Thymus (tissue), 11 donors: ENCODE measurements at regions not wholly inside any gene's neighbourhood (a gene's known extent, or its start where the extent isn't known, plus 50 kb on each side); places are given as distances from the start of the nearest gene placed in this dataset.

Experiments
- DNase-seq, 9 donors: peaks; one replicate each; pipeline ENCODE4 v3.0.0-alpha.2; 2013; ENCODE audit warnings: low spot score in 9 of 9, low read depth in 6 of 9, missing footprints in 1 of 9
- H3K27ac ChIP-seq, 2 donors: one replicate each; pipeline ENCODE4 v1.5.1; 2013; ENCODE audit warnings: control low read depth in 1 of 2, low read depth in 1 of 2, low read length in 1 of 2, mild to moderate bottlenecking in 1 of 2, moderate library complexity in 1 of 2
- H3K27me3 ChIP-seq, 2 donors: one replicate each; pipeline ENCODE4 v1.5.1; 2013; ENCODE audit warnings: low read length in 1 of 2; ENCODE audit not compliant: control insufficient read depth in 2 of 2, insufficient read depth in 1 of 2
- H3K36me3 ChIP-seq, 2 donors: one replicate each; pipeline ENCODE4 v1.5.1; 2013; ENCODE audit warnings: low read length in 1 of 2, mild to moderate bottlenecking in 1 of 2, moderate library complexity in 1 of 2; ENCODE audit not compliant: control insufficient read depth in 2 of 2, insufficient read depth in 2 of 2
- H3K4me1 ChIP-seq, 2 donors: one replicate each; pipeline ENCODE4 v1.5.1; 2013; ENCODE audit warnings: low read length in 2 of 2; ENCODE audit not compliant: control insufficient read depth in 2 of 2, insufficient read depth in 2 of 2
- H3K4me3 ChIP-seq, 2 donors: one replicate each; pipeline ENCODE4 v1.5.1; 2013; ENCODE audit warnings: low read length in 2 of 2, control low read depth in 1 of 2, mild to moderate bottlenecking in 1 of 2
- H3K9me3 ChIP-seq, 2 donors: one replicate each; pipeline ENCODE4 v1.5.1; 2013; ENCODE audit warnings: low read length in 1 of 2, mild to moderate bottlenecking in 1 of 2; ENCODE audit not compliant: control insufficient read depth in 2 of 2, insufficient read depth in 1 of 2
- WGBS: extraction: QIAGEN DNeasy Blood & Tissue Kit; methylation state at CpG from one replicate; pipeline ENCODE4 v1.1.7; 2013; 5-methylcytosine and 5-hydroxymethylcytosine counted together
- donor health status: healthy.

DNA sequence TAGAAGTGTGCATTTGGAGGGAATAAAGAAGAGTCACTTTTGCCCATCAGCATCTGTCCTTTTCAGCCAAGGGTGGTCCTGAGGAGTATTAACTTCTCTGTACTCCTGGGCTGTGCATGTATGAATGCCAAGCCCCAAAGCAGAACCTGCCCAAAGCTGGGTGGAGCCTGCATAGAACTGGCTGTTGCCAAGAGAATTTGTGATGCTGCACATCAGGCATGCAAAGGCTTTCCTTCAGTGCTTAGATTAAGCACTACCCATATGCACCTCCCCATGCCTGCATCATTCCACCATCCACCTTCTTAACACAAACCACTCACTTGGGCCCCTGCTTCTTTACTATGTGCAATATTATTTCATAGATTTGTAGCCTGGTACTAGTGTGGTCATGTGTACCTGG lies 493.8 kb downstream of the KIF4B start:
- Histone ChIP-seq H3K36me3 (no peaks in the 10 kb centered on the region), H3K27me3 (no peaks in the 10 kb centered on the region), H3K4me3 (no peak overlapping the region), H3K9me3 (no peaks in the 10 kb centered on the region), H3K27ac (no peak overlapping the region), H3K4me1 (no peaks in the 10 kb centered on the region)
- no peak for DNase-seq

DNA sequence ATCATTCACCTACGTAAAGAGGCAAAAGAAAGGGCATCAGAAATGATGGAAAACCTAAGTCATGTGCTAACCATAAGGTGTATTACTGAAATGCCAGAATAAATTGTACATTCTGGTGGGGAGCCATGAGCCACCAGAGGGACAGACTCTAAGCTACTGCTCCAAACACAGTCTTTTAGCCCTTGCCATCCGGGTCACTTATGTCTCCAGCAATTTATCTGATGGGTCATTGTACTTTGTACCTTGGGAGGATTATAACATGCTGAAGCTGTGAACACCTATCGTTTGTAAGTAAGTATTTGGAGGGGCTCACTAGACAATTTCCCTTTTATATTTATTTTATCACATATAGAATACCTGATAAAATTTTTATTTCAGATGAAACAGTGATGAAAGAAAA lies 495.1 kb downstream of the KIF4B start:
- Histone ChIP-seq H3K4me1 (no peaks in the 10 kb centered on the region), H3K27ac (no peak overlapping the region), H3K9me3 (no peaks in the 10 kb centered on the region), H3K27me3 (no peaks in the 10 kb centered on the region), H3K36me3 (no peaks in the 10 kb centered on the region), H3K4me3 (no peak overlapping the region)
- WGBS: 94% methylated on average over 3 of the region's 3 CpGs
- DNase-seq: no peak

- Histone ChIP-seq H3K9me3 (no peaks in the 10 kb centered on the region), H3K36me3 (no peaks in the 10 kb centered on the region), H3K4me3 (no peak overlapping the region), H3K27ac (no peak overlapping the region), H3K4me1 (no peaks in the 10 kb centered on the region), H3K27me3 (no peaks in the 10 kb centered on the region)
- 87% methylated on average over 1 of the region's 1 CpG for WGBS
- DNase-seq: no peak
These were observed 498.8 kb downstream of the KIF4B start for GRCh38 chr5:155512329-155512728.

DNA sequence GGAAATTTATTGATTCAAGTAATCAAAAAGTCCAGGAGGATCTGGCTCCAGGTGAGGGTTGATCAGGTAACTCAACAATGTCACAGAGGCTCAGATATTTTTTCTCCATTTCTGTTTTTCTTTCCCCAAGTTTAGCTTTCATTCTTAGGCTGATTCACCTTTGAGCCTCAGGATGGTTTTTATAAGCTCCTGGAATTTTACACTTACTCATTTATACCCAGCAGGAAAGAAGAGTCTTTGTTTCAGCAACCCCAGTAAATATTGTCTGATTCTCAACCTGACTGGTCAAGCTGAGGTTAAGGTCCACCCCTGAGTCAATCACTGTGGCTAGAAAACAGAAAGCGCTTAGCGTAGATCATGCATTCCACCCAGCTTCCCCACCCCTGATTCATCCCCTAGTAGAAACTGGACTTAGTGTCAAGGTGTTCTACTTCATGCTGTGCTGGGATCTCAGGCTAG lies 500.6 kb downstream of the KIF4B start:
- no peak for DNase-seq
- 98% methylated on average over 2 of the region's 2 CpGs for WGBS
- no peak overlapping the region for H3K4me3 ChIP-seq
- no peaks in the 10 kb centered on the region for H3K9me3 ChIP-seq
- no peak overlapping the region for H3K27ac ChIP-seq
- no peaks in the 10 kb centered on the region for H3K4me1 ChIP-seq
- no peaks in the 10 kb centered on the region for H3K27me3 ChIP-seq
- H3K36me3 ChIP-seq: no peaks in the 10 kb centered on the region

DNA sequence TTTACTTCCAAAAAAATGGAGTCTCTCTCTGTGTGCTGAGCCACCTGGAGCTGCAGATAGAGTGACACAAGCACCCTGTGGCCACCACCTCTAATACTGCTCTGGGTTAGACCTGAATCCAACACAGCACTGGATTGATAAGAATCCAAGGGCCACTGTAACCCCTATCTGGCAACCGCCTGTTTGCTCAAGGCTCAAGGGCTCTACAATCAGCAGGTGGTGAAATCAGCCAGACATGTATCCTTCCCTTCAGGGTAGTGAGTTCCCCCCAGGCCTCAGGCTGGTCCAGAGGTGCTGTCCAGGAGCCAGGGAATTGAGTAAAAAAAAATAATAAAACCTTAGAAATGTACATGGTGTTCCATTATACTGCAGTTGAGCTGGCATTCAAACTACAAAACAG lies 509.0 kb downstream of the KIF4B start:
- Histone ChIP-seq H3K36me3 (no peaks in the 10 kb centered on the region), H3K27ac (no peak overlapping the region), H3K4me1 (no peaks in the 10 kb centered on the region), H3K27me3 (no peaks in the 10 kb centered on the region), H3K4me3 (no peak overlapping the region), H3K9me3 (no peaks in the 10 kb centered on the region)
- no peak for DNase-seq
- 97% methylated on average over 1 of the region's 1 CpG for WGBS

GRCh38 chr5:155529362-155529761 lies 515.8 kb downstream of the KIF4B start:
- no peaks in the 10 kb centered on the region for H3K27me3 ChIP-seq
- H3K9me3 ChIP-seq: no peaks in the 10 kb centered on the region
- no peak for DNase-seq
- no peaks in the 10 kb centered on the region for H3K36me3 ChIP-seq
- no peak overlapping the region for H3K27ac ChIP-seq
- no peaks in the 10 kb centered on the region for H3K4me1 ChIP-seq
- no peak overlapping the region for H3K4me3 ChIP-seq
- WGBS: 76% methylated on average over 2 of the region's 2 CpGs

- Histone ChIP-seq H3K4me1 (no peaks in the 10 kb centered on the region), H3K27ac (no peak overlapping the region), H3K27me3 (no peaks in the 10 kb centered on the region), H3K4me3 (no peak overlapping the region), H3K36me3 (no peaks in the 10 kb centered on the region), H3K9me3 (no peaks in the 10 kb centered on the region)
- no peak for DNase-seq
These were observed 516.5 kb downstream of the KIF4B start for GRCh38 chr5:155530046-155530445.

DNA sequence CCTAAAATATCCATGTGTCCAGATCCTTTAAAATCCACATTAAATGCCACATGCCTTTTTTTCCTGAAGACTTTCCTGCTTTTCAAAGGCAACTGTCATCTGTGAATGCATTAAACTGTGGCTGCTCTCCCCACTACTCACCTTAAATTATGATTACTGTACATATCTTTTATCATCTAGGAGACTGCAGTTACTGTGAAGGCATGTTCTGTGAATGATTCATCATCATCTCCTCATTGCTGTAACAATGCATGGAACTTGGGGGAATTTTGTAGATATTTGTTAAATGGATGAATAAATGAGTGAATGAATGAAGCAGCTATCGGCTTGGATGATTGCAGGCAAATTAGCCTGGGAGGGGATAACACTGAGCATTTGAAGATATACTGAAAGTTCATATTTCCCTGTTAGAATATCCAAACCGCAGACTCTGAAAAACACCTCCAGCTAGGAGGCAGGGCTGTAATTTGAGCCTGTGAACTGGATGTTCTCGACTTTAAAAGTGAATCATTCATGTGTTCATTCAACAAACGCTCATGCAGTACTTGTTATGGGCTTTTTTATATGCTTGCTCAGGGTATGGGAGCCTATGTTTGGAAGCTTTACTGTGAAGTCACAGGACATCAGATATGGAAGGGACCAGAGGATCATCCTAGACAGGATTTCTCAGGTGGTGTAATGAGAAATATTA lies 519.2 kb downstream of the KIF4B start:
- no peak for DNase-seq
- H3K27me3 ChIP-seq: no peaks in the 10 kb centered on the region
- H3K9me3 ChIP-seq: no peaks in the 10 kb centered on the region
- 80% methylated on average over 4 of the region's 4 CpGs for WGBS
- H3K27ac ChIP-seq: no peak overlapping the region
- H3K4me1 ChIP-seq: no peaks in the 10 kb centered on the region
- no peak overlapping the region for H3K4me3 ChIP-seq
- H3K36me3 ChIP-seq: no peaks in the 10 kb centered on the region

- no peaks in the 10 kb centered on the region for H3K36me3 ChIP-seq
- no peaks in the 10 kb centered on the region for H3K9me3 ChIP-seq
- whole genome bisulfite sequencing: 27% methylated on average over 2 of the region's 2 CpGs
- H3K4me3 ChIP-seq: no peak overlapping the region
- H3K27me3 ChIP-seq: no peaks in the 10 kb centered on the region
- DNase-seq: no peak
- no peaks in the 10 kb centered on the region for H3K4me1 ChIP-seq
- no peak overlapping the region for H3K27ac ChIP-seq
These were observed 526.5 kb downstream of the KIF4B start for GRCh38 chr5:155540000-155540595.
